ENCODE measurements at regions not wholly inside any gene's neighbourhood (a gene's known extent, or its start where the extent isn't known, plus 50 kb on each side); places are given as distances from the start of the nearest gene placed in this dataset.
"Not testable (repeated sequence)": the region's sequence is repeated elsewhere in the genome, so short reads cannot be mapped to it uniquely, and the experiment has no call there.

DNA sequence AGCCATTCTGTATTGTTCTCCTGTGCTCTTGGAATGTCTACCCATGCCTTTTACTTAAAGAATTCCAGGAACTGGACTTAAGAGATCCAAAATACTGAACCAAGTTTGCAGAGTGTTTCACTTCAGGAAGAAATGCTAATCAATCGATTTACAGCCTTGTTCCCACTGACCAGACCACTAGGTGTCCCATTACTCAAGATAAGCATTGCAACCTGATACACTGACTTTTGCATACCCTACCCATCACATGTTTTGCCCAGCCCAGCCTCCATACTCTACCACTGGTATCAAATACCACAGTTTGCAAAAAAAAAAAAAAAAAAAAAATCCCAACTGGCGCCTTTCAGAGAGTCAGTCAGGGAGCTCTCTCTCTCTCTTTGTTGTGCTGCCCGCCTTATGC, 550.8 kb downstream of the CDH9 start:
- ATAC-seq (replicated peaks in 6 of 8): no peak
- H3K4me1 ChIP-seq (replicated peaks in 1 of 2): no peaks in the 10 kb centered on the region
- WGBS, 10 experiments: 0 to 100% (median 50%) methylated on average over 1 to 2 of the region's 3 CpGs; no CpG with 5 or more reads in 3 of the 10 experiments
- H3K4me3 ChIP-seq: no peak overlapping the region
- H3K27ac ChIP-seq: no peak overlapping the region
- in situ Hi-C loops (cut with MboI; ENCODE audit: low pct_unique_long_range_greater_than_20kb in 2 of 9, low sequenced_read_pairs in 9 of 9, unreplicated experiment in 9 of 9): no loop called here

DNA sequence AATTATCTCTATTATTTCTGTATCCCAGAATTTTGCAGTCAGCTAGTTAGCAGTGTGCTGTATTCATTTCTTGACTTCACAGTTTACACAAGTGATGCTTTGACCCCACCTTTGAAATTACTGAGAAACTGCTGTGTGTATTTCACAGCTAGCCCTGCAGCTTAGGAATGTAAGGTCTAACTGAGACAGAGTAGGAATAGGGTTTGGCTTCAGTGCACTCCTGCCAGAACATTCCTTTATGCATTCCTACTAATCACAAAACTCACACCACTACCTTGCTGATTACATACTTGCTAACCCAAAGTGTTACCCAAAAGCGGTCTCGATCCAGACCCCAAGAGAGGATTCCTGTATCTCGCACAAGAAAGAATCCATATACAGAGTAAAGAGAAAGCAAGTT, 551.8 kb downstream of the CDH9 start:
- in situ Hi-C loops (cut with MboI; ENCODE audit: low pct_unique_long_range_greater_than_20kb in 2 of 9, low sequenced_read_pairs in 9 of 9, unreplicated experiment in 9 of 9): no loop called here
- Histone ChIP-seq H3K27ac (no peak overlapping the region), H3K4me1 (replicated peaks in 1 of 2) (no peaks in the 10 kb centered on the region), H3K4me3 (no peak overlapping the region)
- ATAC-seq (replicated peaks in 6 of 8): no peak
- 37 to 100% (median 61%) methylated on average over 1 to 3 of the region's 3 CpGs; no CpG with 5 or more reads in 4 of the 10 experiments for WGBS, 10 experiments

DNA sequence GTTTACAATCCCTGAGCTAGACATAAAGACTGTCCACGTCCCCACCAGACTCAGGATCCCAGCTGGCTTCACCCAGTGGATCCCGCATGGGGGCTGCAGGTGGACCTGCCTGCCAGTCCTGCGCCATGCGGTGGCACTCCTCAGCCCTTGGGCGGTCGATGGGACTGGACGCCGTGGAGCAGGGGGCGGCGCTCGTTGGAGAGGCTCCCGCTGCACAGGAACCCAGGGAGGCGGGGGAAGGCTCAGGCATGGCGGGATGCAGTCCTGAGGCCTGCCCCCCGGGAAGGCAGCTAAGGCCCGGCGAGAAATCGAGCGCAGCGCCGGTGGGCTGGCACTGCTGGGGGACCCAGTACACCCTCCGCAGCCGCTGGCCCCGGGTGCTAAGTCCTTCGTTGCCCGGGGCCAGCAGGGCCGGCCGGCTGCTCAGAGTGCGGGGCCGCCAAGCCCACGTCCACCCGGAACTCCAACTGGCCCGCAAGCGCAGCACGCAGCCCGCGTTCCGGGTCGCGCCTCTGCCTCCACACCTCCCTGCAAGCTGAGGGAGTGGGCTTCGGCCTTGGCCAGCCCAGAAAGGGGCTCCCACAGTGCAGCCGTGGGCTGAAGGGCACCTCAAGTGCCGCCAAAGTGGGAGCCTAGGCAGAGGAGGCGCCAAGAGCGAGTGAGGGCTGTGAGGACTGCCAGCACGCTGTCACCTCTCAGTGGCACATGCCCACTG, 553.1 kb downstream of the CDH9 start:
- WGBS, 10 experiments: 30% methylated on average over 3 of the region's 46 CpGs; no CpG with 5 or more reads in 9 of the 10 experiments
- H3K27ac ChIP-seq; H3K4me3 ChIP-seq; H3K4me1 ChIP-seq (replicated peaks in 1 of 2); ATAC-seq (replicated peaks in 6 of 8); in situ Hi-C loops (cut with MboI; ENCODE audit: low pct_unique_long_range_greater_than_20kb in 2 of 9, low sequenced_read_pairs in 9 of 9, unreplicated experiment in 9 of 9): not testable (repeated sequence)

DNA sequence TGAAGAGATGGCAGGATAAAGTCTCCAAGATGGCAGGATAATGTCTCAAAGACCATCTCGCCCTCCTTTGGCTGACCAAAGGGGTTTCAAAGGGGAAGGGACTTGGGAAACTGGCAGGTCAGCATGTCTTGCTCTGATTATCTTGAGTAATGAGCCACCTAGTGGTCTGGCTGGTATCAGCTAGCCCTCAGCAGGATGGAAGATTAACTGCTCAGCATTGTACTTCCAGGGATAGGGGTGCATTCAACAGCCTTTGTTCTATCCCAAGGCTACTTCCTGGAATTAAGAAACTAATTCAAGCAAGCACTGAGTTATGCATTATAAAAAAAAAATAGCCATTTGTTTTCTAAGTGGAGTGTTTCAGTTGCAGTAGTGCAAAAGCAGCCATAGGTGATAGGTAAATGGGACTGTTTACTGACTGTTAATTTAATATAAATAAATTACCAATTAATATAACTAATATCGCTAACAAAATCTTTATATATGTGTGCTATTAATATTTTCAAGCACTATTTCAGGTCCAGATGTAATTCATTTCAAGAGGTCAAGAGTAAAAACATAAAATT, 555.5 kb downstream of the CDH9 start:
- Histone ChIP-seq H3K4me3 (no peak overlapping the region), H3K27ac (no peak overlapping the region), H3K4me1 (replicated peaks in 1 of 2) (no peaks in the 10 kb centered on the region)
- in situ Hi-C loops (cut with MboI; ENCODE audit: low pct_unique_long_range_greater_than_20kb in 2 of 9, low sequenced_read_pairs in 9 of 9, unreplicated experiment in 9 of 9): no loop called here
- WGBS, 10 experiments: 0 to 95% (median 59%) methylated on average over 1 to 2 of the region's 2 CpGs; no CpG with 5 or more reads in 2 of the 10 experiments
- peak; percentile 47 to 96 (median 68) for ATAC-seq (replicated peaks in 6 of 8)

DNA sequence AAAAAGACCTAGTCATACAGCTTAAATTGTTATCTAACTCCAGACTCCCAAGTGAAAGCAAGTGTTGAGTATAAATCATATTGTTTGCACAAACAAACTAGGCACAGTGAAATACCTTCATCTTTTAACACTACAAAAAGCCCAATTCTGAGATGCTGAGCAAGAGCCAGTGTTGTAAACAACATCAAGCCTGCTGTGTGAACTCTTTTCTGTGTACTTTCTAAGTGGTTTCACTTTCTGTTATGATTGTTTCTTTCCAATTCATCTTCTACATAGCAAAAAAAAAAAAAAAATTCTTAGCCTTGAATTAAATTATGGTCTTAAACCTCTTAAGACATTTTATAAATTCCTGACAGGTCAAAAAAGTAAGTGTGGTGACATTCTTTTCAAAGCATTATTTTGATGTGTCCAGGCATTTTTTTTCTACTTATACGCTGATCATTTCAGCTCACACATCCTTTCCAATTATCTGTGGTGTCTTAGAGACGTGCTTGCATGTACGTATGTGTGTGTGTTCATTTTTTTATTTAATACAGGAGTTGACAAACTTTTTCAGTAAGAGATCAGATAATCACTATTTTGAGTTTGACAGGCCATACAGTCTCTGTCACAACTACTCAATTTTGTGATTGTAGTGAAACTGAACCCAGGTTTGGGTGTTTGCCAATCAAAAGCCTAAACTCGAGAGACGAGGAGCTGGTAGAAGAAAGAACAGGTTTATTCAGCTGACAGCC, 556.1 kb downstream of the CDH9 start:
- H3K4me1 ChIP-seq (replicated peaks in 1 of 2): no peaks in the 10 kb centered on the region
- H3K27ac ChIP-seq: no peak overlapping the region
- in situ Hi-C loops (cut with MboI; ENCODE audit: low pct_unique_long_range_greater_than_20kb in 2 of 9, low sequenced_read_pairs in 9 of 9, unreplicated experiment in 9 of 9): no loop called here
- no peak overlapping the region for H3K4me3 ChIP-seq
- WGBS, 10 experiments: 9 to 98% (median 63%) methylated on average over 3 to 5 of the region's 5 CpGs; no CpG with 5 or more reads in 4 of the 10 experiments
- peak in 2 of 8 experiments; percentile 15 to 20 for ATAC-seq (replicated peaks in 6 of 8)

DNA sequence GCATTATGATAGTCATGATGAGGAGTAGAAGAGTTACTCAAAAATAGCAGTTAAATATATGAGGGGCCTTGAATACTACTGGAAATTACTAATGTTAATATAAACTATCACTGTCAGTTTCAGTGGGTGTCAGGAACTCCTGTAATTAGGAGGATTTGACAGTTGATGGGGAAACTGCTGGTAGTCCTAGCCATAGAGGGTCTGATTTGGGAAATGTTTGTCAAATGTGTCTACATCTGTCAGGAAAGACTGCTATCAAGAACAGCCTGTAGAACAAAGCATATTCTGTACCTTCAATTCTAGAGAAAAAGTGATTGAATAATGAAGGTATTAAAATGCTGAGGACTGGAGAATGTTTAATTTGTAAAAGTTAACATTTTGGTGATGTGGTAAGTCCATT, 567.9 kb downstream of the CDH9 start:
- Histone ChIP-seq H3K27ac (no peak overlapping the region), H3K4me3 (no peak overlapping the region), H3K4me1 (replicated peaks in 1 of 2) (no peaks in the 10 kb centered on the region)
- ATAC-seq (replicated peaks in 6 of 8): no peak
- in situ Hi-C loops (cut with MboI; ENCODE audit: low pct_unique_long_range_greater_than_20kb in 2 of 9, low sequenced_read_pairs in 9 of 9, unreplicated experiment in 9 of 9): no loop called here

DNA sequence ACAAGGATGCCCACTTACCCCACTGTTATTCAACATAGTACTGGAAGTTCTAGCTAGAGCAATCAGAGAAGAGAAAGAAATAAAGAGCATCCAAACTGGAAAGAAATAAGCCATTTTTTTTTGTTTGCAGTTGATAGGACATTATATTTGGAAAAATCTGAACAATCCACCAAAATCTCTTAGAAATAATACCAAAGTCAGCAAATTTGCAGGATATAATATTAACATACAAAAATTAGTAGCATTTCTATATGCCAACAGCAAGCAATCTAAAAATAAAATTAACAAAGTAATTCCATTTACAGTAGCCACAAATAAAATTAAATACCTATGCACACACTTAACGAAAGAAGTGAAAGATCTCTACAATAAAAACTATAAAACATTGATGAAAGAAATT, 599.3 kb downstream of the CDH9 start:
- in situ Hi-C loops (cut with MboI; ENCODE audit: low pct_unique_long_range_greater_than_20kb in 2 of 9, low sequenced_read_pairs in 9 of 9, unreplicated experiment in 9 of 9): no loop called here
- WGBS, 10 experiments: 0 to 100% (median 74%) methylated on average over 1 of the region's 1 CpG
- Histone ChIP-seq H3K4me3 (no peak overlapping the region), H3K4me1 (replicated peaks in 1 of 2) (no peaks in the 10 kb centered on the region), H3K27ac (no peak overlapping the region)
- ATAC-seq (replicated peaks in 6 of 8): no peak

DNA sequence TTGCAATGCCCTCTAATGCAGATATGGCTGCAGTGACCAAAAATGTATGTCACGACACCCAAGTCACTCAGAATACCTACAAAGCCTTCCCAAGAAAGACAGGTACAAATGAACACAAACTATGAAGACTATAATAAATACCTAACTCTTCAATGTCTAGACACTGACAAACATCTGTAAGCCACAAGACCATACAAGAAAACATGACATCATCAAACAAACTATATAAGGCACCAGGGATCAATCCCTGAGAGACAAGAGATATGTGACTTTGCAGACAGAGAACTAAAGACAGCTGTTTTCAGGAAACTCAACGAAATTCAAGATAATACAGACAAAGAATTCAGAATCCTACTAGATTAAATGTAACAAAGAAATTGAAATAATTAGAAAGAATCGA, 603.7 kb downstream of the CDH9 start:
- in situ Hi-C loops (cut with MboI; ENCODE audit: low pct_unique_long_range_greater_than_20kb in 2 of 9, low sequenced_read_pairs in 9 of 9, unreplicated experiment in 9 of 9): no loop called here
- H3K4me1 ChIP-seq (replicated peaks in 1 of 2): no peaks in the 10 kb centered on the region
- no peak overlapping the region for H3K4me3 ChIP-seq
- 5 to 97% (median 49%) methylated on average over 1 to 3 of the region's 3 CpGs; no CpG with 5 or more reads in 2 of the 10 experiments for WGBS, 10 experiments
- ATAC-seq (replicated peaks in 6 of 8): no peak
- no peak overlapping the region for H3K27ac ChIP-seq

DNA sequence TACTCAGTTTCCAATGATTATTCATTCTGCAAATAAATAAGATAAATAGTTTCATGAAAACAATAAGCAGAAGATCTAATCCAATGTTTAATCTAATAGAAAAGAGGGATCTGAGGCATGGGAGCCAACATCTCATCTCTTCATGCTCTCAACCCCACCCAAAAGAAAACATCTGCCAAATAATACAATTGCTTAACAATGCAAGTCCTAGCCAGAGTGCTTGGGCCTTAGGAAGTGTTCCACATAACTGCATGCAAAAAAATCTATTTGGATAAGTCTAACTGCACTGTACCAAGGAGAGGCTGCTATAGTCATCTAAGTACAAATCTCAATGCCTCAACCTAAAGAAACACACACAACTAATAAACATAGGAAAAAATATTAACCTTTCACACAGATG, 606.0 kb downstream of the CDH9 start:
- Histone ChIP-seq H3K4me1 (replicated peaks in 1 of 2) (no peaks in the 10 kb centered on the region), H3K4me3 (no peak overlapping the region), H3K27ac (no peak overlapping the region)
- in situ Hi-C loops (cut with MboI; ENCODE audit: low pct_unique_long_range_greater_than_20kb in 2 of 9, low sequenced_read_pairs in 9 of 9, unreplicated experiment in 9 of 9): no loop called here
- no peak for ATAC-seq (replicated peaks in 6 of 8)

DNA sequence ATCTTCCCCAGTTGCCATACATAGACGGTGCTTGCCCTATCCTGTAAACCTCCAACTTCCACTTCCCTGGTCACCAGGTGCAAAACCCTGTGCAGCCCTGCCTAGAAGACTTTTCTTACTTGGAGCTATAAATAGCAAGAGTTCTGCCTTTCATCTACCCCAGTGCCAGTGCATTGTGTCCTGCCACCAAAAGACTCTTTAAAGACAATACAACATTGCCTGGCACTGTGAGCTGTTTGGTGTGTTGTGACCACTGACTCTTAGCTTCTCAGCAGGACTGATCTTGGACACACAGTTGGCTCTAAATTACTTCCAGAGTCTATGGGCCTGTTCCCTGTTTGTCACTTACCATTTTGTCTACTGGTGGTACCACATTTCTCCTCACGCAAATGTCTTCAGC, 608.1 kb downstream of the CDH9 start:
- 20 to 100% (median 89%) methylated on average over 1 to 2 of the region's 2 CpGs; no CpG with 5 or more reads in 4 of the 10 experiments for WGBS, 10 experiments
- ATAC-seq (replicated peaks in 6 of 8): no peak
- Histone ChIP-seq H3K4me3 (no peak overlapping the region), H3K27ac (no peak overlapping the region), H3K4me1 (replicated peaks in 1 of 2) (no peaks in the 10 kb centered on the region)
- in situ Hi-C loops (cut with MboI; ENCODE audit: low pct_unique_long_range_greater_than_20kb in 2 of 9, low sequenced_read_pairs in 9 of 9, unreplicated experiment in 9 of 9): no loop called here

DNA sequence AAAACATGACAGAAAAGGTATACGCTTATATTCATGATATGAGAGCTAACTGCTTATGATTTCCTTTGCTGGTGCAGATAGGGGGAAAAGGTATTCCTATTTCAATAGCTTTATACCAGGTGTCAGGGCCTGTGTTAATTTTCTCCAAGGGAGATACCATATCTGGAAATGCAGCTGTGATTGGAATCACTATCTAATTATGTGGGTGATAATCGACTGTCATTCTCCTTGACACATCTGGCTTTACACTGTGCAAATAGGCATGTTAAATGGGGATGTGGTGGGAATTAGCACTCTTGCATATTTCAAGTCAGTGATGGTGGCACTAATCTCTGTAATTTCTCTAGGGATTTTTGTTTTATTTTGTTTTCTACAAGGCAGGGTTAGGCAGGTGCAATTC, 611.1 kb downstream of the CDH9 start:
- Histone ChIP-seq H3K27ac (no peak overlapping the region), H3K4me1 (replicated peaks in 1 of 2) (no peaks in the 10 kb centered on the region), H3K4me3 (no peak overlapping the region)
- in situ Hi-C loops (cut with MboI; ENCODE audit: low pct_unique_long_range_greater_than_20kb in 2 of 9, low sequenced_read_pairs in 9 of 9, unreplicated experiment in 9 of 9): no loop called here
- 0 to 100% (median 82%) methylated on average over 1 to 2 of the region's 2 CpGs; no CpG with 5 or more reads in 2 of the 10 experiments for WGBS, 10 experiments
- ATAC-seq (replicated peaks in 6 of 8): no peak

DNA sequence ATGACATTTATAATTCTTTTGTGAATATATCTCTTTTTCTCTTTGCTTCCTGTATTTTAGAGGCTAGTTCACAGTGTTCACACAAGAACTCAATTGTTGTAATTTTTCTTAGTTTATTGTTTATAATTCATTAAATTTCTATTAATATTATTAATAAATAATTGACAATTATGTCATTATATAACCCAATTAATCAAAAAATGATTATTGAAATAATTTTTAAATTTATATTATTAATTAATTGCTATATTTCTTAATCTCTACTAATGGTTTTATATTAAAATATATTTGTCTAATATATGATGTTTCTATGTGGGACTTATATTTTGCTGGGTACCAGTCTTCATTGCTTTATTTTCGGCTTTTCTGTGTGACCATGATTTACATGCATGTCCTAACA, 618.4 kb downstream of the CDH9 start:
- no peak overlapping the region for H3K27ac ChIP-seq
- no peak for ATAC-seq (replicated peaks in 6 of 8)
- no peaks in the 10 kb centered on the region for H3K4me1 ChIP-seq (replicated peaks in 1 of 2)
- 0 to 100% (median 80%) methylated on average over 1 of the region's 1 CpG; no CpG with 5 or more reads in 3 of the 10 experiments for WGBS, 10 experiments
- no peak overlapping the region for H3K4me3 ChIP-seq
- in situ Hi-C loops (cut with MboI; ENCODE audit: low pct_unique_long_range_greater_than_20kb in 2 of 9, low sequenced_read_pairs in 9 of 9, unreplicated experiment in 9 of 9): no loop called here

DNA sequence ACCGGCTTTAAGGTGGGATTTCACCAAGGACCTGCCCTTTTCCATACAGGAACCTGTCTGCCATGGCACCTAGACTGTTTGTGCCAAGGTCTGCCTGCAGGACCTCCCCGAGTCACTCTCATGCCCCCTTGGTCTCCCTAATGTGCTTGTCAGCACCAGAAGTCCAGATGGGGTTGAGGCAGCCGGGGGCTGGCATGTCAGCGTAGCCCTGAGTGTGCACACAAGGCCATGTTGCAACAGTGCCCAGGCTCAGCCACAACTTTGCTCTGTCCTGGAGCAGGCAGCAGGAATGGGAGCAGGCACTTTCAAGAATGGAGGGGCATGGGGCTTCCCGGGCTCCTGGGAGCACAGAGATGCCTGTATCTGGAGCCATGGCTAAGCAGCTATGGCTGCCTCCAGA, 621.5 kb downstream of the CDH9 start:
- in situ Hi-C loops (cut with MboI; ENCODE audit: low pct_unique_long_range_greater_than_20kb in 2 of 9, low sequenced_read_pairs in 9 of 9, unreplicated experiment in 9 of 9): no loop called here

More for the DNA sequence above, 621.5 kb downstream of the CDH9 start:
- H3K4me1 ChIP-seq (replicated peaks in 1 of 2): no peaks in the 10 kb centered on the region
- H3K4me3 ChIP-seq: no peak overlapping the region
- H3K27ac ChIP-seq: no peak overlapping the region
- no peak for ATAC-seq (replicated peaks in 6 of 8)
- WGBS, 10 experiments: 0 to 100% (median 30%) methylated on average over 1 to 4 of the region's 5 CpGs; no CpG with 5 or more reads in 3 of the 10 experiments

All from motor neuron (in vitro differentiated cells).